HG03442 (cell line): ENCODE measurements at regions not wholly inside any gene's neighbourhood (a gene's known extent, or its start where the extent isn't known, plus 50 kb on each side); places are given as distances from the start of the nearest gene placed in this dataset.
"Not testable (repeated sequence)": the region's sequence is repeated elsewhere in the genome, so short reads cannot be mapped to it uniquely, and the experiment has no call there.

ENCODE experiments used
- ATAC-seq: cut with Tn5 transposase; IDR thresholded peaks from one replicate; pipeline ENCODE4 v1.9.1; 2021; ENCODE audit warnings: mild to moderate bottlenecking, moderate library complexity; ENCODE audit not compliant: unreplicated experiment

- ATAC-seq: no peak
Observed at GRCh38 chr3:21979706-21980105, 228.7 kb upstream of the ZNF385D start.

- ATAC-seq: no peak
Observed at GRCh38 chr3:21989341-21990042, 238.5 kb upstream of the ZNF385D start.

- ATAC-seq: no peak
Observed at GRCh38 chr3:21991061-21991460, 240.1 kb upstream of the ZNF385D start.

DNA sequence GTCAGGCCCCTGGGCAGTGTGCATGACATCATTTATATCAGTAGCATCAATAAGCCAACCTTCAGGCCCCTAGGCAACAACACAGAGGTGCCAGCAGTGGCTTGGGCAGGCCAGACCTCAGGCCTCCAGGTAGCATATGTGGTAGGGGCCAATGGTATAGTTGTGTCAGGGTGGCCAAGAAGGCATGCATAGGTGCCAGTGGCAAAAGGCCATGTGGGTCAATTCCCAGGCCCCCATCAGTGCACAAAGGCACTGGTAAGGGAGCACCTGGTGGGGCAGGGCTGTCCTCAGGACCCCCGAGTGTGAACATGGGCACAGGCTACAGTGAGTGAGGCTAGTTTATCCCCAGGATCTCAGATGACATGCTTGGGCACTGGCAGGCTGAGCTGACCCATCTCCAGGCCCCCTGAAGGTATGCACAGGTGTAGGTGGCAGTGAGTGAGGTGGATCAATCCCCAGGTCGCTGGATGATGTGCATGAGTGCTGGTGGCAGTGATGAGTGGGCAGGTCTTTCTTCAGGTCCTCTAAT, 244.1 kb upstream of the ZNF385D start:
- no peak for ATAC-seq

DNA sequence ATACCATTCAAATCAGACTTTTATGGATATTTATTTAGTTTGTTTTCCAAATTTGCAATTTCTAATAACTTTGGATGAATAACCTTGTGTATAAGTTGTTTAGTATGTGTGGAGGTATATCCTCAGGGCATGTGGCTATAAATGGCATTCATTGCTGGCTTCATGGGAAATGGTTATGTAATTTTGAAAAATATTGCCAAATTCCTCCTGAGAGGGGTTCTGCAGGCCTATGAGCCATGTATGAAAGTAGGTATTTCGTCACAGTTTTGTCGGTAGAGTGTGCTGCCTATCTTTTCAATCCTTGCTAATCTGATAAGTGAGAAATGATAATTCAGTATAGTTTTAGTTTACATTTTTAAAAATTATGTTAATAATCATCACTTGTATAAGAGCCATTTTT, 256.4 kb upstream of the ZNF385D start:
- ATAC-seq: no peak

DNA sequence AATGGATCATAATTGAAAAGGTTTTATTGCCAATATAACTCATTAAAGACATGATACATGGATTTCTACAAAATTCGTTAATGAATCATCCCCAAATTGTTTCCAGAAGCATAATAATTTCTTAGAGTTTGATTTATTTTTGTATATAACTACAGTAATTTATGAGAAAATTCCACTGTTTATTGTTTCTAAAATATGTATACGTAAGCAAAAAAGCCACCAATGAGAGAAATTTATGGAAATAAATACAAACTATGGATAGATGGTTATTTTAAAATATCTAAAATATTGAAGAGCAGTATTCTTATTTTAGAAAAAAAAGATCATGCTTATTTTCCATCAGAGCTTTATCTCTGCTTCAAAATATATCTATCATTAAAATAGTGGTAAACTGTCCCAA, 260.0 kb upstream of the ZNF385D start:
- no peak for ATAC-seq

DNA sequence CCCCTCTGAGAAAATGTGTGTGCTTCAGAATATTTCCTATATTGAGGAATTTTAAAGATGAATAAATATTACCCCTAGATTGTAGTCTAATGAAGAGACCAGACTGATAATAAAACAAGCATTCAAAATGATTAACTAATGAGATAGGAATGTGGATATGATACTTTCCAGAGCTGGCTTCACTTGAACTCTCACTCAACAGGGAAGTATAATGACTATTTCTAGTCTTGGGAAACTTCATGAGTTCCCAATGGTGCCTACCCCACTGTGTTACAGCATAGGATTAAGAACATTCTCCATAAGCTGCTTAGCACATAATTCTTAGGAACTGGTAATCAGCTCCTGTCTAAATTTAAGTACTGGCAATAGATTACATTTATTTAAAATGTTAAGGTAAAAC, 261.5 kb upstream of the ZNF385D start:
- no peak for ATAC-seq

DNA sequence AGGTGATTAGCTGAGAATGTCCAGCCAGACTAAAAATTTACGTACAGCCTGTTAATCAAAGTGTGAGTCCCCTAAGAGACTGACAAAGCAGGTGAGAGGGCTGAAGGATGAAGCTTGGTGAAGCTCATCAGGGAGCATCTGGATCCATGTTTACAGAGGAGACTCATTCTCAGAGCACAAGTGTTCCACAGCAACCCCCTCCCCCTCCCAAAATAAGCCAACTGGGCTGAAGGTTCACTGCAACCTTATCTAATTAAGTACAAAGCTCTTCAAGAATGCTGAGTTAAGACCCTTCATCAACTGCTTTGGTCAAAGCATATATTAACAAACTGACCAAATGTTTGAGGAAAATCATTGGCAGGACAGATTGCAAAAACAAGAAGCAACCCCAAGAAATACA, 262.6 kb upstream of the ZNF385D start:
- ATAC-seq: no peak

DNA sequence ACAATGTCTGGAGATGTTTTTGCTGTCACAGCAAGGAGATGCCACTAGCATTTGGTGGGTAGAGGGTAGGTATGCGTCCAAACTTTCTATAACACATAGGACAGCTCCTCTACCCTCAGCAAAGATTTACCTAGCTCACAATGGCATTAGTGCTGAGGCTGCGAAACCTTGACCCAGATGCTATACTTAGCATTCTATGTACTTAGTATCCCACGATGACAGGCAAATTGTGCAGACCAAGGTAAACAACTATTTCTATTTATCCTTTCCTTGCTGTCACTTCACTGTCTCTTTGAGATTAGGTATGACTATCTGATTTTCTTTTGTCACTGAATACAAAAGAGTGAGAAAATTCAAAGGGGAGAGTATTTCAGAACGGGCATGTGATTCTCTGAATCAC, 265.2 kb upstream of the ZNF385D start:
- ATAC-seq: no peak

DNA sequence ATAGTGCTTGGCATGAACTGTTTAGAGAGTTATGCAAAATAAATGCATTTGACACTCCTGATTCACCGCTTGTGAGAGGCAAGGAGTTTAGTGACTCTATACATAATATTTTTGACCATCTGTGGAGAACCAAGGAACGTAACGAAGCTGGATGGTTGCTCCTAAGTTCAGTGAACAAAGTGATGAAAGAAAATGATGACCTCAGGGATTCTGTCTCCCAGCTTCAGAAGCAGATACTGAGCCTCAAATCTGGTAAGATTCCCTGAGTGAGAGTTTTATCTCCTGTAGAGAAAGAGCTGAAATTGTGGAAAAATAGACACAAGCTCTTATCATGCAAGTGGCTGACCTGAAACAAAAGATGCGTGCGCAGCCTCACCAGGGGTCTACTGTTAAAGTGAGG, 273.6 kb upstream of the ZNF385D start:
- not testable (repeated sequence) for ATAC-seq

- no peak for ATAC-seq
Observed at GRCh38 chr3:22029480-22029879, 278.5 kb upstream of the ZNF385D start.

- ATAC-seq: no peak
Observed at GRCh38 chr3:22039161-22039560, 288.2 kb upstream of the ZNF385D start.

GRCh38 chr3:22040150-22040549, 289.1 kb upstream of the ZNF385D start:
- ATAC-seq: no peak

GRCh38 chr3:22045882-22046281, 294.9 kb upstream of the ZNF385D start:
- no peak for ATAC-seq

DNA sequence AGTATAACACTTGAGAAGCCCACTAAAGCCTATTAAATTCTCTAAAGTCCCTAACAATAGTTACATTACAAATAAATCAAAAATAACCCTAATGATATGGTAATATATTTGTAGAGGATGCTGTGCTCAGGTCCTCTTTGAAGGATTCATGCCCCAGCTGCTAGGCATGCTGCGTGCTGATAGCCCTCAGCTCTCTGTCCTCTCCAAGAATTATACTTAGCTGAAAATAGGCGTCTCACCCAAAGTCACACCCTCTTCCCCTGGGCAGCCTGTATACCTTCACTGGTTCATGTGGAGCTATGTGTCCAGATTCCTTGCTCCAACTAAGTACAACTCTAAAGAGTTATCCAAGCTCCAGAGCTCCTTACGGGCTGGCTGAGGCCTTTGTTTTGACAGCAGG, 312.5 kb upstream of the ZNF385D start:
- ATAC-seq: no peak

- no peak for ATAC-seq
Observed at GRCh38 chr3:22068619-22069018, 317.6 kb upstream of the ZNF385D start.

DNA sequence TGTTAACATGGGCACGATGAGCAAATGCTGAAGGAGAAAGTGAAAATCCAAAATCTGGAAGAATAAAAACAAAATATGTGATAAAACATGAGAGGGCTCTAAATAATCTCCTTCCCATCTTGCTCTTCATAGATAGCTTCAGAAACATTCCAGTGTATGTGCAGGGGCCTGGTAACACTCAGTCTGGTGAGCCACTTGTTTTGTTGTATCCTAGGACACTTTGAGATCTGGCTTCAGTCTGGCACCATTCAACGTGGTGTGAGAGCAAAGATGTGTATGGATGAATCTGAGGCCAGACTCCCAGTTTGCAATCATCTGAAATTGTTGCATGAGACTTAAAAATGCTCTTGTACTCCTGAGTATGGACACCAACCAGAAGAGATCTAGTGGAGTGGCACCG, 337.2 kb upstream of the ZNF385D start:
- no peak for ATAC-seq

GRCh38 chr3:22089284-22089683, 338.3 kb upstream of the ZNF385D start:
- ATAC-seq: peak; percentile 90

DNA sequence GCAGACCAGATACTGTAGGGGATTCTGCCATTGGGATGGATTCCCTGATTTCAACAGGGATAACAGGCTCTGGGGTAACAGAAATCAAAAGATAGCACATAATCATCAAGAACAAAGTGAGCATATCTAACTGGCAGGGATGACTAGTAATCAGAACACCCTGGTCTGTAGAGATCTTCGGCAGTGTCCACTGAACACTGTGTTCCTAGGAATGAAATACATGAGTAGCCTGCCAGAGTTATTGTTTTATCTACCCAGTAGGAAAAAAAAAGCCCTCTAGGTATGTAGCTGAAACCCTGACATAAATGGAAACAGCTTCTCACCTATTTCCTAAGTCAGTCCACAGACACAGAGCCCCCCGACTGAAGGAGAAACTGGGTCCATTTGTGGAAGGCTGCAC, 340.3 kb upstream of the ZNF385D start:
- no peak for ATAC-seq

GRCh38 chr3:22098021-22098420, 347.0 kb upstream of the ZNF385D start:
- no peak for ATAC-seq

GRCh38 chr3:22101351-22101750, 350.3 kb upstream of the ZNF385D start:
- no peak for ATAC-seq

DNA sequence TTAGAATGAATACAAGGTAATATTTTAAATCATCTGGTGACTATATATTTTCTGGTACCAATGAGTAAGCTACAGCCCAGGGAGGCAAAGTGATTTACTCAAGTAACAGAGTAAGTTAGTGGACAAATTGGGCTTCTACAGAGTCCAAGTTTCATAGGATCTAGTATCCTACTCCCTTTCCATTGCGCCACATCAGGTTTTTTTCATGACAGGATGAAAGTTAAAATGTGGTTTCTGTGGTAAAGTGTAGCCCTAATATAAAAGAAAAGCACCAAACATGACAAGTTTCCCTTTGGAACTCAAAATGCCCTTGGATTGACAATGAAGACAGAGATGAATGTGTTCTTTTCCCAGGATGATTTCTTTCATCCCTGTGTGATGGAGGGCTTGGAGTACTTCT, 350.8 kb upstream of the ZNF385D start:
- ATAC-seq: no peak

DNA sequence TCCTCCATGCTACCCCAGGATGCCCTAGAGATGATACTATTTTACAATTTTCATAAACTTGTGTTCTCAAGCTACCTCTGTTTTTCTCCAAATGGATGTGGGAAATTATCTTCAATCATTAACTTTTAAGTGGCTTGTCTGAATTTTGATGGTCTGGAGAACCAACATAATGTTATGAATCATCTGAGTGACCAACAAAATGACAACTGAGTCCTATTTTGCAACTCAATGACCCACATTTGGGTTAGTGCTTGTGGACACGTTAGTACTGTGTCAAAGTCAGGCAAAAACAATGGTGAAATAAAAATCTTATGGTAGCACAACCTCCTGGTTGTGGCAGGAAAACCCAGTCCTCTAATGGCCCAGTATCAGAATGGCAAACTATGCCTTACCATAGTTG, 352.4 kb upstream of the ZNF385D start:
- ATAC-seq: no peak
